ENCODE measurements at regions not wholly inside any gene's neighbourhood (a gene's known extent, or its start where the extent isn't known, plus 50 kb on each side); places are given as distances from the start of the nearest gene placed in this dataset.
"Not testable (repeated sequence)": the region's sequence is repeated elsewhere in the genome, so short reads cannot be mapped to it uniquely, and the experiment has no call there.

DNA sequence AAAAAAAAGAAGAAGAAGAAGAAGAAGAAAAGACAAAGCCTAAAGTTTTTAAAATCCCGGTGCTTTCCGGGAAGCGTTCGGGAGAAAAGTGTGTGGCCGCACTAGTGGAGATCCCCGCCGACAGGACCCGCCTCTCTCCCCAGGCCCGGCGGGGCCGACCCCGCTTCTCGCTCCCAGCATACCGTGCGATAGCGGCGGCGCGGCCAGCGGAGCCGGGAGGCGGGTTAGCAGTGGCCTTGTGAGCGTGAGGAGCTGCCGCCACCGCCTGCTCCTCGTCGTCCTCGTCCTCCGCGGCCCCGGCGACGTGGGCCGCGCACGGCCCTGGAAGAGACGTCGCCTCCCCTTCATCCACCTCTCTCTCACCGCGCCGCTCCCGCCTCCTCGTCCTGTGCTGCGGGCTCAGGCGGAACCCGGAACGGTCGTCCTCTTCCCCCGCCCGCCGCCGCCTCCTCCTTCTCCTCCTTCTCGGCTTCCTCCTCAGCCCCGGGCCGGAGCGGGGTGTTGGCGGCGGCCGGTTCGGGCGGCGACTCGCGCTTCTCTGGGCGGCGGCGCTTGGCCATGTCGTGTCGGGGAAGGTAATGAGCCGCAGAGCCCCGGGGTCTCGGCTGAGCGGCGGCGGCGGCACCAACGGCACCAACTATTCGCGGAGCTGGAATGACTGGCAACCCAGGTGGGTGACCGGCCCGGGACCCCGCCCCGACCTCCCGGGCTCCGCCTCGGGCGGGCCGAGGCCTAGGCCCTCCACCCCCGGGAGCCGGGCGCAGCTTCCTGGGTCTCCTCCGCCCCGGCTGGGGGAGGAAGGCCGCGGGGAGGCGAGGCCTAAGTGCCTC is 62.6 kb upstream of the CDR2 start:
- H3K4me3 ChIP-seq (ENCODE audit: low read depth, low read length), result peak overlapping the region; percentile 71

DNA sequence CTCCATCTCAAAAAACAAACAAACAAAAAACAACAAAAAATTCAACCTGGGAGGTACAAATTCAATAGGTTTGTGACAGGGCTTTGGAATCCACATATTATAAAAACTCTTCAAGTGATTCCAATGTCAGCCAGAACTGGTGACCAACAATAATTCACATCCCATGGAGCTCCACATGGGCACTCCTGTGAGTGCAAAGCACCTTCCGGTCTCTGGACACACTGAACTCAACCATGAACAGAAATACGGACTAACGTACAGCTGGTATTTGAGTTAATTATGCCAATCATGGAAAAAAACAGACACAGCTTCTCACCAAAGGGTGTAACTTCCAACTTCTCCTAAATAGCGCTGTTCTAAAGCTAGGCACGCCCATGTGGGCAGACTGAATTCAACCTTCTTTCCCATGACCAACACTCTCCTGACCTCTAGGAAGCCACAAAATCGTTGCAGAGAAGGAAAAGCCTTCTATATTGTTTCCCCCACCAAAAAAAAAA is 62.0 kb upstream of the CDR2 start:
- peak overlapping the region; percentile 71 for H3K4me3 ChIP-seq (ENCODE audit: low read depth, low read length)

- H3K4me3 ChIP-seq (ENCODE audit: low read depth, low read length), result not testable (repeated sequence)
Observed at GRCh38 chr16:22431314-22431713, 56.9 kb upstream of the CDR2 start.

DNA sequence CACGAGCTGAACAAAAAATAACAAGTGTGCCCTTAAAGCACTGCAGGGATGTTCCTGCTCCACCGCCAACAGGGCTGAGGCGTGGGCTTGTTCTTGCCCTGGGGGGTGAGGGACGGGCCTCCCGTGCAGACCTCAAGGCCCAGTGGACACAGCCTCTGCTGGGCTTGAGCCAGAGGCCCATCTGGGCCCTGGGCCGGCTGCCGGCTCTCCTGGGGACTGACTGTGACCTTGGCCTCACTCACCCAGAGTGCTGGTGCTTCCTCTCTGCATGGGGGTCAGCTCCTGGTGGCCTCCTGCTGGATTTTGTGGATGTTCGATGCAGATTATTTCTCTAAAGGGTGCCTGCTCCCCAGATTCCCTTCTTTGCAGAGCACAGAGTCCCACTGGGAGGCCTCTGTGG is 54.2 kb upstream of the CDR2 start:
- TF ChIP-seq, protein P1, sequence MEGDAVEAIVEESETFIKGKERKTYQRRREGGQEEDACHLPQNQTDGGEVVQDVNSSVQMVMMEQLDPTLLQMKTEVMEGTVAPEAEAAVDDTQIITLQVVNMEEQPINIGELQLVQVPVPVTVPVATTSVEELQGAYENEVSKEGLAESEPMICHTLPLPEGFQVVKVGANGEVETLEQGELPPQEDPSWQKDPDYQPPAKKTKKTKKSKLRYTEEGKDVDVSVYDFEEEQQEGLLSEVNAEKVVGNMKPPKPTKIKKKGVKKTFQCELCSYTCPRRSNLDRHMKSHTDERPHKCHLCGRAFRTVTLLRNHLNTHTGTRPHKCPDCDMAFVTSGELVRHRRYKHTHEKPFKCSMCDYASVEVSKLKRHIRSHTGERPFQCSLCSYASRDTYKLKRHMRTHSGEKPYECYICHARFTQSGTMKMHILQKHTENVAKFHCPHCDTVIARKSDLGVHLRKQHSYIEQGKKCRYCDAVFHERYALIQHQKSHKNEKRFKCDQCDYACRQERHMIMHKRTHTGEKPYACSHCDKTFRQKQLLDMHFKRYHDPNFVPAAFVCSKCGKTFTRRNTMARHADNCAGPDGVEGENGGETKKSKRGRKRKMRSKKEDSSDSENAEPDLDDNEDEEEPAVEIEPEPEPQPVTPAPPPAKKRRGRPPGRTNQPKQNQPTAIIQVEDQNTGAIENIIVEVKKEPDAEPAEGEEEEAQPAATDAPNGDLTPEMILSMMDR (IDR thresholded peaks at IDR 0.05; ENCODE audit: low read depth, low read length), result no peak
- no peak overlapping the region for H3K4me3 ChIP-seq (ENCODE audit: low read depth, low read length)

GRCh38 chr16:22427556-22427955 is 53.1 kb upstream of the CDR2 start:
- TF ChIP-seq, protein P1 (IDR thresholded peaks at IDR 0.05; ENCODE audit: low read depth, low read length), result no peak
- H3K4me3 ChIP-seq (ENCODE audit: low read depth, low read length), result no peak overlapping the region

- TF ChIP-seq, protein P1 (IDR thresholded peaks at IDR 0.05; ENCODE audit: low read depth, low read length), result no peak
Observed at GRCh38 chr16:22425847-22426246, 51.4 kb upstream of the CDR2 start.

GRCh38 chr16:22425036-22425801 is 50.8 kb upstream of the CDR2 start:
- H3K4me3 ChIP-seq (ENCODE audit: low read depth, low read length), result no peak overlapping the region
- TF ChIP-seq, protein P1 (IDR thresholded peaks at IDR 0.05; ENCODE audit: low read depth, low read length), result no peak

More at GRCh38 chr16:22425847-22426246, 51.4 kb upstream of the CDR2 start:
- H3K4me3 ChIP-seq (ENCODE audit: low read depth, low read length), result no peak overlapping the region

GRCh38 chr16:22424161-22424937 is 49.9 kb upstream of the CDR2 start:
- H3K4me3 ChIP-seq (ENCODE audit: low read depth, low read length), result no peak overlapping the region
- TF ChIP-seq, protein P1 (IDR thresholded peaks at IDR 0.05; ENCODE audit: low read depth, low read length), result no peak

Measured in WI38 (cell line).